K562 (cell line): ENCODE measurements at regions not wholly inside any gene's neighbourhood (a gene's known extent, or its start where the extent isn't known, plus 50 kb on each side); places are given as distances from the start of the nearest gene placed in this dataset.
"Not testable (repeated sequence)": the region's sequence is repeated elsewhere in the genome, so short reads cannot be mapped to it uniquely, and the experiment has no call there.

ENCODE experiments used
- CEBPB ChIP-seq: fragments of 450-650 bp; IDR thresholded peaks from 2 replicates; pipeline ENCODE4 v1.6.1; 2016; ENCODE audit warnings: missing genetic modification characterization, missing compliant biosample characterization
- CREB1 ChIP-seq, 2 experiments: sonication (generic) in 1 of 2; formaldehyde crosslinking in 1 of 2; IDR thresholded peaks; 2 replicates each; pipeline versions ENCODE4 v1.6.1 to v1.8.0; 2012 to 2022; ENCODE audit warnings: inconsistent platforms in 1 of 2, mild to moderate bottlenecking in 1 of 2, missing genetic modification reagents in 1 of 2, moderate library complexity in 1 of 2
- ELF2 ChIP-seq: fragments of 250-450 bp; sonication (Bioruptor Pico); IDR thresholded peaks from 2 replicates; pipeline ENCODE4 v1.5.0; 2021; ENCODE audit warnings: mild to moderate bottlenecking
- EZH2 ChIP-seq: IDR thresholded peaks from 2 replicates; pipeline ENCODE4 v1.6.1; 2012; ENCODE audit warnings: low read depth, mild to moderate bottlenecking, inconsistent platforms, low read length, borderline replicate concordance
- MAZ ChIP-seq, 2 experiments: fragments of 450-650 bp in 1 of 2; sonication (generic) in 1 of 2; formaldehyde crosslinking; IDR thresholded peaks in 1 of 2; conservative IDR thresholded peaks in 1 of 2; 2 replicates each; pipeline versions ENCODE4 v1.4.0 to v1.5.0; 2020; ENCODE audit warnings: mild to moderate bottlenecking in 1 of 2, missing genetic modification reagents in 1 of 2
- MTA2 ChIP-seq: fragments of 450-650 bp; IDR thresholded peaks from 2 replicates; pipeline ENCODE4 v1.6.1; 2016; ENCODE audit warnings: low read depth
- ZFX ChIP-seq: sonication (generic); formaldehyde crosslinking; IDR thresholded peaks from 2 replicates; pipeline ENCODE4 v1.8.0; 2022; ENCODE audit warnings: mild to moderate bottlenecking, missing genetic modification reagents, moderate library complexity
- TF ChIP-seq, protein P1 (sequence below): IDR thresholded peaks from 3 replicates; pipeline ENCODE4 v1.6.1; 2011; ENCODE audit warnings: borderline replicate concordance, mild to moderate bottlenecking, moderate library complexity; ENCODE audit not compliant: insufficient read length; ENCODE audit errors: extremely low read depth

DNA sequence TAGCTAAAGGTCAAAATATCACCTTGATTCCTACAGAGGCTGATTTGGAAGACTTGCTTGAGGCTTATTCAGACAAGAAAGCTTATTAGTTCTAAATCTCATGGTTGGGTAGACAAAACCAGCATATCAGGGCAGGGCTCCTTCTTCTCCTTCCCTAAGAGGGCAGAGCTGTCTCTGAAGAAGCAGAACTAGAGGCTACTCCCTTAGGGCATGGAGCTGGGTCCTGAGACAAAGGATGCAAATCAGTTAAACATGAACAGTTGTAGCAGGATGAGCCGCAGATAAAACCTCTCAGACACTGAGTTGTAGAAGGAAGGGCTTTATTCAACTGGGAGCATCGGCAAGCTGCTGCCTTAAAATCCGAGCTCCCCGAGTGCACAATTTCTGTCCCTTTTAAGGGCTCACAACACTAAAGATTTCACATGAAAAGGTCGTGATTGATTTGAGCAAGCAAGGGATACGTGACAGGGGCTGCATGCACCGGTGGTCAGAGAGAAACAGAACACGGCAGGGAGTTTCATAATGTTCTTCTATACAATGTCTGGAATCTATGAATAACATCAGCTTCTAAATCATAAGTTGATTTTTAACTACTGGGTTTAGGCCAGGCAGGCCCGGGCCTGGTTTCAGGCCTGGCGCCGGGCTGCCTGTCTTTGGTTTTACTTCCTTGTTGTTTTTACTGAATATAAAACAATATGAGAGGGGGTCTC lies 508.2 kb downstream of the DOK5 start:
- TF ChIP-seq CREB1 (IDR thresholded peaks at IDR 0.05); CREB1 (CRISPR knock-in tag; IDR thresholded peaks at IDR 0.05); CEBPB (tag); ZFX; ELF2 (CRISPR knock-in tag); MTA2; MAZ (CRISPR knock-in tag; conservative IDR thresholded peaks at IDR 0.05 in 1 of 2, IDR thresholded peaks at IDR 0.05 in 1 of 2); EZH2: not testable (repeated sequence)
- TF ChIP-seq, protein P1, sequence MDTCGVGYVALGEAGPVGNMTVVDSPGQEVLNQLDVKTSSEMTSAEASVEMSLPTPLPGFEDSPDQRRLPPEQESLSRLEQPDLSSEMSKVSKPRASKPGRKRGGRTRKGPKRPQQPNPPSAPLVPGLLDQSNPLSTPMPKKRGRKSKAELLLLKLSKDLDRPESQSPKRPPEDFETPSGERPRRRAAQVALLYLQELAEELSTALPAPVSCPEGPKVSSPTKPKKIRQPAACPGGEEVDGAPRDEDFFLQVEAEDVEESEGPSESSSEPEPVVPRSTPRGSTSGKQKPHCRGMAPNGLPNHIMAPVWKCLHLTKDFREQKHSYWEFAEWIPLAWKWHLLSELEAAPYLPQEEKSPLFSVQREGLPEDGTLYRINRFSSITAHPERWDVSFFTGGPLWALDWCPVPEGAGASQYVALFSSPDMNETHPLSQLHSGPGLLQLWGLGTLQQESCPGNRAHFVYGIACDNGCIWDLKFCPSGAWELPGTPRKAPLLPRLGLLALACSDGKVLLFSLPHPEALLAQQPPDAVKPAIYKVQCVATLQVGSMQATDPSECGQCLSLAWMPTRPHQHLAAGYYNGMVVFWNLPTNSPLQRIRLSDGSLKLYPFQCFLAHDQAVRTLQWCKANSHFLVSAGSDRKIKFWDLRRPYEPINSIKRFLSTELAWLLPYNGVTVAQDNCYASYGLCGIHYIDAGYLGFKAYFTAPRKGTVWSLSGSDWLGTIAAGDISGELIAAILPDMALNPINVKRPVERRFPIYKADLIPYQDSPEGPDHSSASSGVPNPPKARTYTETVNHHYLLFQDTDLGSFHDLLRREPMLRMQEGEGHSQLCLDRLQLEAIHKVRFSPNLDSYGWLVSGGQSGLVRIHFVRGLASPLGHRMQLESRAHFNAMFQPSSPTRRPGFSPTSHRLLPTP = not testable (repeated sequence)
